Coronary artery (tissue), 2 donors: ENCODE measurements at regions not wholly inside any gene's neighbourhood (a gene's known extent, or its start where the extent isn't known, plus 50 kb on each side); places are given as distances from the start of the nearest gene placed in this dataset.

ENCODE experiments used
- DNase-seq: peaks from one replicate; pipeline ENCODE4 v3.0.0-alpha.2; 2017; ENCODE audit warnings: low spot score
- H3K27ac ChIP-seq, 2 donors: fragments of 200-600 bp; sonication (generic); one replicate each; pipeline ENCODE4 v1.5.1; 2016 to 2019
- H3K4me3 ChIP-seq: fragments of 200-600 bp; sonication (generic); 2 replicates; pipeline ENCODE4 v1.5.1; 2016; ENCODE audit warnings: mild to moderate bottlenecking, moderate library complexity
- CTCF ChIP-seq: fragments of 200-600 bp; sonication (generic); IDR thresholded peaks from one replicate; pipeline ENCODE4 v1.5.1; 2019; ENCODE audit warnings: antibody characterized with exemption

GRCh38 chr2:176769021-176769420, 443.6 kb upstream of the HNRNPA3 start:
- H3K27ac ChIP-seq: no peak overlapping the region
- no peak for TF ChIP-seq CTCF
- no peak for DNase-seq
- no peak overlapping the region for H3K4me3 ChIP-seq

GRCh38 chr2:176769499-176770370, 442.9 kb upstream of the HNRNPA3 start:
- TF ChIP-seq CTCF: no peak
- no peak overlapping the region for H3K27ac ChIP-seq

GRCh38 chr2:176772816-176773215, 439.8 kb upstream of the HNRNPA3 start:
- no peak for DNase-seq
- no peak overlapping the region for H3K27ac ChIP-seq
- TF ChIP-seq CTCF: no peak

More at GRCh38 chr2:176769499-176770370, 442.9 kb upstream of the HNRNPA3 start:
- no peak for DNase-seq
- no peak overlapping the region for H3K4me3 ChIP-seq

GRCh38 chr2:176774766-176775451, 437.7 kb upstream of the HNRNPA3 start:
- Histone ChIP-seq H3K27ac (no peak overlapping the region), H3K4me3 (no peak overlapping the region)
- DNase-seq: no peak
- no peak for TF ChIP-seq CTCF

More at GRCh38 chr2:176772816-176773215, 439.8 kb upstream of the HNRNPA3 start:
- no peak overlapping the region for H3K4me3 ChIP-seq

- DNase-seq: no peak
- Histone ChIP-seq H3K27ac (no peak overlapping the region), H3K4me3 (no peak overlapping the region)
- no peak for TF ChIP-seq CTCF
Measured at GRCh38 chr2:176777262-176777661, 435.3 kb upstream of the HNRNPA3 start.

GRCh38 chr2:176779917-176780316, 432.7 kb upstream of the HNRNPA3 start:
- Histone ChIP-seq H3K27ac (no peak overlapping the region), H3K4me3 (no peak overlapping the region)
- TF ChIP-seq CTCF: no peak
- DNase-seq: no peak

GRCh38 chr2:176780348-176780747, 432.2 kb upstream of the HNRNPA3 start:
- TF ChIP-seq CTCF: no peak

More at GRCh38 chr2:176780348-176780747, 432.2 kb upstream of the HNRNPA3 start:
- Histone ChIP-seq H3K4me3 (no peak overlapping the region), H3K27ac (no peak overlapping the region)
- no peak for DNase-seq
